IMR-90 (cell line): ENCODE measurements at regions not wholly inside any gene's neighbourhood (a gene's known extent, or its start where the extent isn't known, plus 50 kb on each side); places are given as distances from the start of the nearest gene placed in this dataset.

Experiments used
- ATAC-seq: fragments of 200-7000 bp; cut with Tn5 transposase; 2 replicates; pipeline ENCODE4 v1.9.1; 2020; ENCODE audit warnings: low read depth, mild to moderate bottlenecking, moderate library complexity
- BruUV-seq: library from RNA; stranded (reverse); fragments of 400-500 nt; replicated peaks from 2 replicates; lab custom pipeline; 2021; lab: Mats Ljungman, UMichigan
- CTCF ChIA-PET: fragments of 300-600 bp; formaldehyde crosslinking; extraction: SDS; loops from one replicate; lab custom pipeline; 2021; ENCODE audit warnings: antibody characterized with exemption; lab: Yijun Ruan, JAX
- POLR2A ChIA-PET: fragments of 300-600 bp; sonication (Branson Sonifier 250); formaldehyde crosslinking; loops from one replicate; lab custom pipeline; 2022; ENCODE audit warnings: antibody characterized with exemption; ENCODE audit not compliant: unreplicated experiment; lab: Charles Lee
- DNase-seq: peaks from one replicate; pipeline ENCODE4 v3.0.0; 2013
- H2AFZ ChIP-seq: replicated peaks from 2 replicates; pipeline ENCODE3; 2013; ENCODE audit warnings: low read length, mild to moderate bottlenecking; ENCODE audit not compliant: poor library complexity
- H2AK5ac ChIP-seq: 2 replicates; pipeline ENCODE4 v1.6.1; 2013; ENCODE audit warnings: low read depth, low read length, inconsistent platforms
- H2AK9ac ChIP-seq: replicated peaks from 2 replicates; pipeline ENCODE3; 2013; ENCODE audit warnings: mild to moderate bottlenecking, low read depth, low read length, moderate library complexity; ENCODE audit not compliant: poor library complexity
- H2BK120ac ChIP-seq: 2 replicates; pipeline ENCODE4 v1.6.1; 2013; ENCODE audit warnings: low read depth, low read length, inconsistent platforms
- H2BK15ac ChIP-seq: 3 replicates; pipeline ENCODE4 v1.6.1; 2013; ENCODE audit warnings: low read depth, low read length, inconsistent platforms
- H2BK20ac ChIP-seq: 2 replicates; pipeline ENCODE4 v1.6.1; 2013; ENCODE audit warnings: low read depth, mild to moderate bottlenecking, inconsistent platforms, low read length, moderate library complexity
- H2BK5ac ChIP-seq: 2 replicates; pipeline ENCODE4 v1.6.1; 2013; ENCODE audit warnings: mild to moderate bottlenecking, low read depth, low read length, inconsistent platforms; ENCODE audit not compliant: poor library complexity, severe bottlenecking
- H3K14ac ChIP-seq: replicated peaks from 2 replicates; pipeline ENCODE4 v1.6.1; 2013; ENCODE audit warnings: low read depth, low read length, inconsistent platforms
- H3K18ac ChIP-seq: 2 replicates; pipeline ENCODE4 v1.6.1; 2013; ENCODE audit warnings: low read depth, low read length, control low read depth
- H3K23ac ChIP-seq: 2 replicates; pipeline ENCODE4 v1.6.1; 2013; ENCODE audit warnings: low read depth, low read length, inconsistent platforms
- H3K27ac ChIP-seq: 2 replicates; pipeline ENCODE4 v1.5.1; 2013; ENCODE audit warnings: mild to moderate bottlenecking, control low read depth, low read length; ENCODE audit not compliant: insufficient read depth
- H3K27me3 ChIP-seq: 2 replicates; pipeline ENCODE4 v1.6.1; 2013; ENCODE audit warnings: low read length; ENCODE audit not compliant: control insufficient read depth, insufficient read depth
- H3K36me3 ChIP-seq: 2 replicates; pipeline ENCODE4 v1.6.1; 2013; ENCODE audit warnings: low read length, mixed read lengths; ENCODE audit not compliant: control insufficient read depth, insufficient read depth
- H3K4ac ChIP-seq: 2 replicates; pipeline ENCODE4 v1.6.1; 2013; ENCODE audit warnings: low read depth, low read length, inconsistent platforms
- H3K4me1 ChIP-seq: 2 replicates; pipeline ENCODE4 v1.6.1; 2013; ENCODE audit warnings: low read length, mixed read lengths; ENCODE audit not compliant: control insufficient read depth, insufficient read depth
- H3K4me2 ChIP-seq: 2 replicates; pipeline ENCODE4 v1.6.1; 2013; ENCODE audit warnings: low read depth, mild to moderate bottlenecking, control low read depth, low read length, moderate library complexity
- H3K4me3 ChIP-seq: 2 replicates; pipeline ENCODE4 v1.5.1; 2013; ENCODE audit warnings: low read depth, mild to moderate bottlenecking, control low read depth, low read length, moderate library complexity; ENCODE audit not compliant: insufficient read depth
- H3K56ac ChIP-seq: 2 replicates; pipeline ENCODE4 v1.6.1; 2013; ENCODE audit warnings: low read length, inconsistent platforms; ENCODE audit not compliant: insufficient read depth; ENCODE audit errors: extremely low read depth
- H3K79me1 ChIP-seq, 2 experiments: 2 replicates each; pipeline ENCODE4 v1.6.1; 2013; ENCODE audit warnings: low read length in 2 of 2, inconsistent platforms in 1 of 2, low read depth in 1 of 2
- H3K9ac ChIP-seq: 2 replicates; pipeline ENCODE4 v1.6.1; 2013; ENCODE audit warnings: low read depth, low read length, control low read depth
- H3K9me1 ChIP-seq: 2 replicates; pipeline ENCODE4 v1.6.1; 2013; ENCODE audit warnings: low read length, inconsistent platforms; ENCODE audit not compliant: insufficient read depth
- H3K9me3 ChIP-seq: 2 replicates; pipeline ENCODE4 v1.6.1; 2013; ENCODE audit warnings: low read length; ENCODE audit not compliant: control insufficient read depth, insufficient read depth
- H4K20me1 ChIP-seq: 2 replicates; pipeline ENCODE4 v1.6.1; 2013; ENCODE audit warnings: low read length, inconsistent platforms; ENCODE audit not compliant: insufficient read depth
- H4K5ac ChIP-seq: 2 replicates; pipeline ENCODE4 v1.6.1; 2013; ENCODE audit warnings: mild to moderate bottlenecking, low read depth, low read length, control low read depth
- H4K8ac ChIP-seq, 2 experiments: 2 replicates each; pipeline ENCODE4 v1.6.1; 2013; ENCODE audit warnings: low read depth in 2 of 2, low read length in 2 of 2, control low read depth in 1 of 2, inconsistent platforms in 1 of 2
- H4K91ac ChIP-seq: 2 replicates; pipeline ENCODE4 v1.6.1; 2013; ENCODE audit warnings: low read depth, low read length, inconsistent platforms; ENCODE audit not compliant: insufficient read depth
- BHLHE40 ChIP-seq: fragments of 150-350 bp; IDR thresholded peaks from 2 replicates; pipeline ENCODE4 v1.6.1; 2016; ENCODE audit warnings: mild to moderate bottlenecking, low read depth, low read length
- CEBPB ChIP-seq: IDR thresholded peaks from 2 replicates; pipeline ENCODE4 v1.6.1; 2012; ENCODE audit warnings: low read depth, low read length, improper control_type of control experiment
- FOS ChIP-seq: fragments of 150-350 bp; IDR thresholded peaks from 2 replicates; pipeline ENCODE4 v1.6.1; 2016; ENCODE audit warnings: low read depth, low read length
- MAFK ChIP-seq: IDR thresholded peaks from 2 replicates; pipeline ENCODE4 v1.6.1; 2012; ENCODE audit warnings: low read depth, low read length, improper control_type of control experiment
- MXI1 ChIP-seq: IDR thresholded peaks from 2 replicates; pipeline ENCODE4 v1.6.1; 2012; ENCODE audit warnings: low read depth, mild to moderate bottlenecking, low read length, moderate library complexity, borderline replicate concordance
- NFE2L2 ChIP-seq: fragments of 150-350 bp; IDR thresholded peaks from 2 replicates; pipeline ENCODE4 v1.6.1; 2016; ENCODE audit warnings: low read depth, mild to moderate bottlenecking, low read length
- POLR2A ChIP-seq: IDR thresholded peaks from 2 replicates; pipeline ENCODE4 v1.6.1; 2012; ENCODE audit warnings: mild to moderate bottlenecking, low read depth, low read length
- RAD21 ChIP-seq: IDR thresholded peaks from 2 replicates; pipeline ENCODE4 v1.6.1; 2012; ENCODE audit warnings: low read length, improper control_type of control experiment
- RCOR1 ChIP-seq: IDR thresholded peaks from 2 replicates; pipeline ENCODE4 v1.6.1; 2012; ENCODE audit warnings: mild to moderate bottlenecking, low read length, improper control_type of control experiment; ENCODE audit not compliant: insufficient replicate concordance
- RFX5 ChIP-seq: IDR thresholded peaks from 2 replicates; pipeline ENCODE4 v1.8.0; 2012; ENCODE audit warnings: low read depth, mild to moderate bottlenecking, low read length, moderate library complexity
- WGBS, 2 experiments: methylation state at CpG; one replicate each; pipeline versions ENCODE4 v1.1.5 to v1.1.7; 2013; ENCODE audit warnings: missing lambda C conversion rate in 2 of 2; ENCODE audit not compliant: insufficient read length in 1 of 2; ENCODE audit errors: extremely low coverage in 2 of 2; 5-methylcytosine and 5-hydroxymethylcytosine counted together
- dilution Hi-C: fragments of 300-500 bp; cut with HindIII; formaldehyde crosslinking; loops from one replicate; pipeline ENCODE4 v1.14.3; 2018; ENCODE audit warnings: low sequenced_read_pairs; ENCODE audit not compliant: unreplicated experiment
- in situ Hi-C: fragments of 300-500 bp; cut with MboI; formaldehyde crosslinking; loops from 3 replicates; pipeline ENCODE4 v1.14.3; 2019; ENCODE audit warnings: low sequenced_read_pairs, inconsistent platforms, mixed read lengths
- intact Hi-C: fragments of 100-400 bp; cut with micrococcal nuclease; formaldehyde crosslinking; loops from 2 replicates; pipeline ENCODE4 v1.10.0; 2022

- in situ Hi-C loops (no loop called here), intact Hi-C loops (no loop called here), dilution Hi-C loops (no loop called here)
- Histone ChIP-seq H2BK20ac (no peak overlapping the region), H2AFZ (no peak overlapping the region), H3K79me1 (no peaks in the 10 kb centered on the region), H4K8ac (no peak overlapping the region), H3K4me1 (no peaks in the 10 kb centered on the region), H3K9me3 (peaks cover 11% of the 10 kb centered on the region; the same call in 1 of the 2 replicates), H3K9me1 (no peaks in the 10 kb centered on the region), H4K20me1 (no peaks in the 10 kb centered on the region), H2BK15ac (no peak overlapping the region), H3K4ac (no peak overlapping the region), H2BK120ac (no peak overlapping the region), H3K4me3 (no peak overlapping the region), H3K9ac (no peak overlapping the region), H4K5ac (no peak overlapping the region), H4K91ac (no peak overlapping the region), H2BK5ac (no peak overlapping the region), H3K27ac (no peak overlapping the region), H3K36me3 (no peaks in the 10 kb centered on the region), H2AK5ac (no peak overlapping the region), H3K23ac (no peak overlapping the region), H3K56ac (no peak overlapping the region), H3K27me3 (no peaks in the 10 kb centered on the region), H3K14ac (no peak overlapping the region), H3K18ac (no peak overlapping the region), H2AK9ac (no peak overlapping the region), H3K4me2 (no peak overlapping the region)
- TF ChIP-seq FOS, result no peak
- no peak for TF ChIP-seq MAFK
- no peak for TF ChIP-seq CEBPB
- no peak for TF ChIP-seq RAD21
- TF ChIP-seq MXI1, result no peak
- TF ChIP-seq POLR2A, result no peak
- no peak for TF ChIP-seq NFE2L2
- no peak for TF ChIP-seq BHLHE40
- TF ChIP-seq RFX5, result no peak
- TF ChIP-seq RCOR1, result no peak
- no CpG with 5 or more reads among the region's 1 CpG for WGBS, 2 experiments
- ATAC-seq, result no peak
- ChIA-PET CTCF (no interaction called here), POLR2A (interaction anchor here (0.6 kb wide), 1 partner anchor 206 kb away, joined by 6 read pairs; no protein-coding TSS in a partner anchor)
- DNase-seq, result no peak
- no TSS peak for BruUV-seq
Observed at GRCh38 chr14:39880106-39880695, 448.0 kb upstream of the FBXO33 start.
